Activated naive CD4-positive, alpha-beta T cell treated with anti-CD3 and anti-CD28 coated beads for 36 hours (primary cell): ENCODE measurements at regions not wholly inside any gene's neighbourhood (a gene's known extent, or its start where the extent isn't known, plus 50 kb on each side); places are given as distances from the start of the nearest gene placed in this dataset.

Experiments used
- CTCF ChIA-PET: fragments of 350-600 bp; sonication (Branson Sonifier 250); formaldehyde crosslinking; loops from one replicate; lab custom pipeline; 2021; ENCODE audit warnings: antibody characterized with exemption; lab: Charles Lee
- DNase-seq: peaks from one replicate; pipeline ENCODE4 v3.0.0-alpha.2; 2020
- H3K27ac Mint-ChIP-seq: one replicate; pipeline ENCODE4 v1.8.0; 2021; ENCODE audit warnings: mild to moderate bottlenecking, mixed read lengths
- H3K27me3 Mint-ChIP-seq: one replicate; pipeline ENCODE4 v1.8.0; 2021; ENCODE audit warnings: low read depth, mixed read lengths
- H3K36me3 Mint-ChIP-seq: one replicate; pipeline ENCODE4 v1.8.0; 2021; ENCODE audit warnings: low read depth, mixed read lengths
- H3K4me1 Mint-ChIP-seq: one replicate; pipeline ENCODE4 v1.8.0; 2021; ENCODE audit warnings: low read depth, mixed read lengths
- H3K4me3 Mint-ChIP-seq: one replicate; pipeline ENCODE4 v1.8.0; 2021; ENCODE audit warnings: mild to moderate bottlenecking, moderate library complexity, mixed read lengths
- H3K9me3 Mint-ChIP-seq: one replicate; pipeline ENCODE4 v1.8.0; 2021; ENCODE audit warnings: mixed read lengths
- intact Hi-C: fragments of 100-400 bp; cut with micrococcal nuclease; formaldehyde crosslinking; loops from one replicate; pipeline ENCODE4 v1.15.1; 2023

GRCh38 chr1:187617776-187618175 is 789.0 kb downstream of the PLA2G4A start:
- CTCF ChIA-PET: no interaction called here

GRCh38 chr1:187619175-187619574 is 790.4 kb downstream of the PLA2G4A start:
- Mint-ChIP-seq H3K36me3 (no peaks in the 10 kb centered on the region), H3K27ac (no peak overlapping the region), H3K4me3 (no peak overlapping the region), H3K9me3 (peaks cover 8% of the 10 kb centered on the region), H3K4me1 (no peaks in the 10 kb centered on the region), H3K27me3 (no peaks in the 10 kb centered on the region)
- no peak for DNase-seq
- CTCF ChIA-PET: no interaction called here
- intact Hi-C loops: no loop called here

More at GRCh38 chr1:187617776-187618175, 789.0 kb downstream of the PLA2G4A start:
- intact Hi-C loops: no loop called here
- H3K4me1 Mint-ChIP-seq: no peaks in the 10 kb centered on the region
- H3K4me3 Mint-ChIP-seq: no peak overlapping the region
- DNase-seq: no peak
- peaks cover 8% of the 10 kb centered on the region for H3K9me3 Mint-ChIP-seq
- no peaks in the 10 kb centered on the region for H3K27me3 Mint-ChIP-seq
- no peak overlapping the region for H3K27ac Mint-ChIP-seq
- no peaks in the 10 kb centered on the region for H3K36me3 Mint-ChIP-seq

GRCh38 chr1:187621951-187622350 is 793.2 kb downstream of the PLA2G4A start:
- Mint-ChIP-seq H3K9me3 (peaks cover 3% of the 10 kb centered on the region), H3K27ac (no peak overlapping the region), H3K4me3 (no peak overlapping the region), H3K27me3 (no peaks in the 10 kb centered on the region), H3K4me1 (no peaks in the 10 kb centered on the region), H3K36me3 (no peaks in the 10 kb centered on the region)
- CTCF ChIA-PET: no interaction called here
- intact Hi-C loops: no loop called here
- no peak for DNase-seq

- H3K27ac Mint-ChIP-seq: no peak overlapping the region
- CTCF ChIA-PET: no interaction called here
- DNase-seq: no peak
- H3K27me3 Mint-ChIP-seq: no peaks in the 10 kb centered on the region
- no peaks in the 10 kb centered on the region for H3K4me1 Mint-ChIP-seq
- intact Hi-C loops: no loop called here
- peaks cover 3% of the 10 kb centered on the region for H3K9me3 Mint-ChIP-seq
- H3K4me3 Mint-ChIP-seq: no peak overlapping the region
- no peaks in the 10 kb centered on the region for H3K36me3 Mint-ChIP-seq
Observed at GRCh38 chr1:187622545-187622944, 793.8 kb downstream of the PLA2G4A start.

- no peaks in the 10 kb centered on the region for H3K4me1 Mint-ChIP-seq
- no peaks in the 10 kb centered on the region for H3K36me3 Mint-ChIP-seq
- H3K27me3 Mint-ChIP-seq: no peaks in the 10 kb centered on the region
- intact Hi-C loops: no loop called here
- CTCF ChIA-PET: no interaction called here
- no peak for DNase-seq
- H3K9me3 Mint-ChIP-seq: peaks cover 3% of the 10 kb centered on the region
- H3K4me3 Mint-ChIP-seq: no peak overlapping the region
- H3K27ac Mint-ChIP-seq: no peak overlapping the region
Observed at GRCh38 chr1:187624812-187625545, 796.2 kb downstream of the PLA2G4A start.

GRCh38 chr1:187626056-187626455 is 797.3 kb downstream of the PLA2G4A start:
- H3K4me3 Mint-ChIP-seq: no peak overlapping the region
- DNase-seq: no peak
- intact Hi-C loops: no loop called here
- no peaks in the 10 kb centered on the region for H3K36me3 Mint-ChIP-seq
- H3K27me3 Mint-ChIP-seq: no peaks in the 10 kb centered on the region
- CTCF ChIA-PET: no interaction called here
- H3K27ac Mint-ChIP-seq: no peak overlapping the region
- no peaks in the 10 kb centered on the region for H3K4me1 Mint-ChIP-seq
- peaks cover 5% of the 10 kb centered on the region for H3K9me3 Mint-ChIP-seq

GRCh38 chr1:187627516-187627915 is 798.8 kb downstream of the PLA2G4A start:
- Mint-ChIP-seq H3K27ac (no peak overlapping the region), H3K27me3 (no peaks in the 10 kb centered on the region), H3K9me3 (peaks cover 10% of the 10 kb centered on the region), H3K4me1 (no peaks in the 10 kb centered on the region), H3K4me3 (no peak overlapping the region), H3K36me3 (no peaks in the 10 kb centered on the region)
- DNase-seq: no peak
- CTCF ChIA-PET: no interaction called here
- intact Hi-C loops: no loop called here

- CTCF ChIA-PET: no interaction called here
- Mint-ChIP-seq H3K4me1 (no peaks in the 10 kb centered on the region), H3K9me3 (peaks cover 10% of the 10 kb centered on the region), H3K27me3 (no peaks in the 10 kb centered on the region), H3K27ac (no peak overlapping the region), H3K4me3 (no peak overlapping the region), H3K36me3 (no peaks in the 10 kb centered on the region)
- DNase-seq: no peak
- intact Hi-C loops: no loop called here
Observed at GRCh38 chr1:187629075-187629474, 800.3 kb downstream of the PLA2G4A start.

- H3K36me3 Mint-ChIP-seq: no peaks in the 10 kb centered on the region
- H3K27ac Mint-ChIP-seq: no peak overlapping the region
- CTCF ChIA-PET: interaction anchor here (0.5 kb wide), 1 partner anchor 1849 kb away, joined by 3 read pairs; no protein-coding TSS in a partner anchor
- DNase-seq: no peak
- no peak overlapping the region for H3K4me3 Mint-ChIP-seq
- no peaks in the 10 kb centered on the region for H3K27me3 Mint-ChIP-seq
- intact Hi-C loops: no loop called here
- peaks cover 16% of the 10 kb centered on the region for H3K9me3 Mint-ChIP-seq
- H3K4me1 Mint-ChIP-seq: no peaks in the 10 kb centered on the region
Observed at GRCh38 chr1:187630653-187631380, 802.1 kb downstream of the PLA2G4A start.

GRCh38 chr1:187631381-187631675 is 802.6 kb downstream of the PLA2G4A start:
- DNase-seq: no peak
- H3K9me3 Mint-ChIP-seq: peaks cover 16% of the 10 kb centered on the region
- CTCF ChIA-PET: interaction anchor here (0.6 kb wide), 1 partner anchor 579 kb away, joined by 6 read pairs; no protein-coding TSS in a partner anchor
- no peak overlapping the region for H3K4me3 Mint-ChIP-seq
- intact Hi-C loops: no loop called here
- H3K27me3 Mint-ChIP-seq: no peaks in the 10 kb centered on the region
- no peak overlapping the region for H3K27ac Mint-ChIP-seq
- no peaks in the 10 kb centered on the region for H3K4me1 Mint-ChIP-seq
- no peaks in the 10 kb centered on the region for H3K36me3 Mint-ChIP-seq

GRCh38 chr1:187631984-187632383 is 803.2 kb downstream of the PLA2G4A start:
- CTCF ChIA-PET: interaction anchor here (0.6 kb wide), 1 partner anchor 580 kb away, joined by 6 read pairs; no protein-coding TSS in a partner anchor
- H3K9me3 Mint-ChIP-seq: peaks cover 16% of the 10 kb centered on the region
- intact Hi-C loops: no loop called here
- no peaks in the 10 kb centered on the region for H3K36me3 Mint-ChIP-seq
- no peaks in the 10 kb centered on the region for H3K4me1 Mint-ChIP-seq
- DNase-seq: no peak
- no peaks in the 10 kb centered on the region for H3K27me3 Mint-ChIP-seq
- H3K4me3 Mint-ChIP-seq: no peak overlapping the region
- H3K27ac Mint-ChIP-seq: no peak overlapping the region

GRCh38 chr1:187634940-187635339 is 806.2 kb downstream of the PLA2G4A start:
- CTCF ChIA-PET: no interaction called here
- H3K36me3 Mint-ChIP-seq: no peaks in the 10 kb centered on the region
- no peaks in the 10 kb centered on the region for H3K27me3 Mint-ChIP-seq
- H3K4me3 Mint-ChIP-seq: no peak overlapping the region
- no peak for DNase-seq
- intact Hi-C loops: no loop called here
- H3K27ac Mint-ChIP-seq: no peak overlapping the region
- H3K9me3 Mint-ChIP-seq: peaks cover 16% of the 10 kb centered on the region
- no peaks in the 10 kb centered on the region for H3K4me1 Mint-ChIP-seq
